GM21367 (cell line): ENCODE measurements at regions not wholly inside any gene's neighbourhood (a gene's known extent, or its start where the extent isn't known, plus 50 kb on each side); places are given as distances from the start of the nearest gene placed in this dataset.

Experiments used
- ATAC-seq: cut with Tn5 transposase; IDR thresholded peaks from one replicate; pipeline ENCODE4 v1.9.1; 2021; ENCODE audit not compliant: unreplicated experiment

DNA sequence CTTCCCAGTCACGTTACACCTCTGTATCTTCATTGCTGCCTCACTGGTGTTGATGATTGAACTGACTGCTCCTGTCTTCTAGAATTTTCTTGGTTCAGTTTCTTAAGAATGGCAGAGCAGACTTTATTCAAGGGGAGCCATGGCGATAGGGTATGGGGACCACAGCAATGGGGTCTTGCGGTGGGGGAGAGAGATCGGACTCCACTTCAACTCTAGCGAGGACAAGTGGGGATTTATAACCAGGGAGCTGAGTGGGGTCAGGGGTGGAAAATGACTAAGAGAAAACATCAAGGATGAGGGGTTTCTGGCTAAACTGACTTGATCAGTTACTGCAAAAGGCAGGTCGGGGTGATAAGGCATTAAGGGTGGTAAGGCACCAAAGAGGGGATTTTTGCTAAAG lies 156.4 kb downstream of the CD83 start:
- no peak for ATAC-seq

DNA sequence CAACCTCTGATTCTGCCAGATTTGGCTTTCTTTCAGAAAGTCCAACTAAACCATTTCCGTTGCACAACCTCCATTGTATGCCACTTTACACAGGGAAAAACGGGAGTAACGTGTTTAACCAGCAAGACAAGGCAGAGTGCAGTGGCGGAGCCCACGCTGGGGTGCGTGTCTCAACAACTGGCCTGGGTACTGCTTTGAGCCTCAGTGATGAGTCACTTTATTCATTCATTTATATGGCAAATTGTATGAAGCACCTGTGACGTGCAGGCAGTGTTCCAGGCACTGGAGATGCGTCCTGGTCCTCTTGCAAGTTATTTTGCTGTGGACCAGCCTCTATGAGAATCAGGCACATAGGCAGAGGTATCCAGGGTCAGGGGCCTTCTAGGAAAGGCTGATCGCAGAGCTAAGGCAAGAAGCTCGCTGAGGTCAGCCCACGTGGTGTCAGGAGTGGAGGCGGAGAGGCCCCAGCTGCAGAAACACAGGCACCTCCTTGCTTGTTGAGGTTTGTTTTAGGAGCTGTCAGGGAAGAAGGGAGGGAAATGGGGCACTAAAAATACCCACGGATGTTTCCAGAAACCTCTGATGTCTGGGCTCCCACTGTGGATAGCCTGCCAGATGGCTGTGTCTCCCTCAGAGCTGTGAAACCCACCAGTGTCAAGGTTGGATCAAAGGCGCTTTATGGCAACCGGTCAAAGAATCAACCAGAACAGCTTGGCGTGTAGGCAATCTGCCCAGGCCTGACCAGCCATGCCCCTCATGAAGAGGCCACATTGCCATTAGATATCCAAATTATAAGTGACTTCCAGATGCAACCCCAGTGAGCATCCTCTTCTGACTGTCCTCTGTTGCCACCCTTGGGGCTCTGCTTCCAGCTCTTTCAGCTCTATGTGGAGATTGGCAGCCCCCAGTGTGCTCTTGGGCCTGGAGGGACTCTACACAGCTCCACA lies 157.2 kb downstream of the CD83 start:
- no peak for ATAC-seq

DNA sequence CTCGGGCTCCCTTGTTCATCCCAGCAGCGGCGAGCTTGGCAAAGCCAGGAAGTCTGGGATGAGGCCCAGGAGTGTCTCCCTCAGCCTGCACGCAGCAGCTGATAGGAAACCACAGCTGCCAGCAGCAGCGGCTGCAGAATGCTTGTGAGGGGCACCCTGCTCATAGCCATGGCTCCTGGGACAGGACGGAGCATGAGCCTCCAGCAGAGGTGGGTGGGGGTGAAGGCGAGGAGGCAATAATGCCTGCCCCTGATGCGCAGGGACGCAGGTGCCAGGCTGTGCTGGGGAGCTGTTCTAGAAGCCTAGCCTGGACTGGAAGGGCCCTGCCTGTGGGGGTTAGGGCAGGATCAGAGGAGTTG lies 157.9 kb downstream of the CD83 start:
- no peak for ATAC-seq

DNA sequence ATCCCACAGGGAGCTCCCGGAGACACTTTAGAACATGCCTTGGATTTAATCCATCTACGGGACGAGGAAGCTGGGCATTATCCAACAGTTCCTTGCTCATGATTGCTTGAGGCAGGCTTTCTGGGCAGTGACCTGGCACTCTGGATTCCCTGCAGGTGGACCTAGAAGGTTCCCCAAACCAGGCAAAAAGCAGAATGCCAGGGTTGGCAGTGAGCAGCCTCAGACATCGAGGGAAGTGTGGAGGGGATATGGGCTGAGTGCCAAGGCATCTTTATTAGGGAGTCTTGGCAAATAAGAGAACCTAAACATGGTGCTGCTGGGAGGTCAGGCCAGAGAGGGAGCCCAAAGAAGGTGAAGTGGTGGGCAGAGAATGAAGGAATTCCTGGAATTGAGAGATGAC lies 158.5 kb downstream of the CD83 start:
- ATAC-seq: no peak

- ATAC-seq: peak; percentile 89
Observed at GRCh38 chr6:14276667-14277404, 159.3 kb downstream of the CD83 start.

GRCh38 chr6:14277405-14277930 lies 159.9 kb downstream of the CD83 start:
- peak; percentile 29 for ATAC-seq

GRCh38 chr6:14278006-14278405 lies 160.4 kb downstream of the CD83 start:
- no peak for ATAC-seq

GRCh38 chr6:14278446-14278845 lies 160.9 kb downstream of the CD83 start:
- no peak for ATAC-seq

DNA sequence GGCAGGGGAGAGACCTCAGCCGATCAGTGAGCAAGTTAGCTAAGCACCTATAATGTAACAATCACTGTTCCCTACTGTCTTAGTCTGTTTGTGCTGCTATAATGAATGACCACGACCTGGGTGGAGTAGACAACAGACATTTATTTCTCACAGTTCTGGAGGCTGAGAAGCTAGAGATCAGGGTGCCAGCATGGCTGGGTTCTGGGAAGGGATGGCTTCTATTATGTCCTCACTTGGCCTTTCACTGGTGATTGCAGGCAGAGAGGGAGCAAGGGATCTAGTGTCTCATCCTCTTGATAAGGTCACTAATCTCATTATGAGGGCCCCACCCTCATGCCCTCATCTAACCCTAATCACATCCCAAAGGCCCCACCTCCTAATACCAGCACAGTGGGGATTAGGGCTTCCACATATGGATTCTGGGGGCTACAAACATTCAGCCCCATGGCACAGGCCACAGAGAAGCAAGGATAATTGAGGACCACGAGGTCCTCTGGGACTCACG lies 162.5 kb downstream of the CD83 start:
- no peak for ATAC-seq

- ATAC-seq: no peak
Observed at GRCh38 chr6:14280766-14281293, 163.3 kb downstream of the CD83 start.

DNA sequence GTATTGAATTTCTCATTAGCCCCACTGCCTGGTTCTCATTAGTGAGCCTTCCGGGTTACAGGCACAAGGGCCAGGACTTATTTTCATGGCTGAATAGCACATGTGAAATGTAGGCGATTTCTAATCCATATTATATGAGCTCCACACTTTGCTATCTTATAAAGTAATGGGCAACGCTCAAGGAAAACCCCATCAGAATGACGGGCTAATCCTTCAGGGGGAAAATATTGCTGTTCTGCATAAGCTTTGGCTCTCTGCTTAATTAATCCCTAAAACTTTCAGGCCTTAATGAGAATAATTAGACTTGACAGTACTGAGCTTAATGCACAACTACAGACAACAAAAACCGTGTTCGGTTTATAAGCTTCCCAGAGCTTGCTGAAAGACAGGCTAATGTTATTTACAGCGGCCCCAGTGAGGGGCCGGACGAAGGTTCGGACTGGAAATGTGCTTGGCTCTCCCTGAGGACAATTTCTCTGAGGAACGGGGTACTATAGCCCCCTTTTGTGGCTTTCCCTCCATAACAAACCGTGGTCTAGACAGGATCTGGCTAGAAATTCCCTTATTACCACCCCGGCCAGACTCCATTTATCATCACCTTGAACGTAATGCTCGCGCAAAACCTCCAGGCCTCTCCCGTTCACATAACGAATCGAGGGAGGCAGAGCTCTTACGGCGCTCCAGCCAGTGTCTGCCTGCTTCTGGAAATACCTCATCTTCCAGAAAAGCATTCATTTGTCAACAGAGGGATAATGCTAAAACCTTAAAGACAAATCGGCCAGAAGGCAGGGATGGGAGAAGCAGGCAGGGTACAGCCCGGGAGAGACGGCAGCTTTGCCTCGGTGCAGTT lies 164.5 kb downstream of the CD83 start:
- ATAC-seq: no peak

DNA sequence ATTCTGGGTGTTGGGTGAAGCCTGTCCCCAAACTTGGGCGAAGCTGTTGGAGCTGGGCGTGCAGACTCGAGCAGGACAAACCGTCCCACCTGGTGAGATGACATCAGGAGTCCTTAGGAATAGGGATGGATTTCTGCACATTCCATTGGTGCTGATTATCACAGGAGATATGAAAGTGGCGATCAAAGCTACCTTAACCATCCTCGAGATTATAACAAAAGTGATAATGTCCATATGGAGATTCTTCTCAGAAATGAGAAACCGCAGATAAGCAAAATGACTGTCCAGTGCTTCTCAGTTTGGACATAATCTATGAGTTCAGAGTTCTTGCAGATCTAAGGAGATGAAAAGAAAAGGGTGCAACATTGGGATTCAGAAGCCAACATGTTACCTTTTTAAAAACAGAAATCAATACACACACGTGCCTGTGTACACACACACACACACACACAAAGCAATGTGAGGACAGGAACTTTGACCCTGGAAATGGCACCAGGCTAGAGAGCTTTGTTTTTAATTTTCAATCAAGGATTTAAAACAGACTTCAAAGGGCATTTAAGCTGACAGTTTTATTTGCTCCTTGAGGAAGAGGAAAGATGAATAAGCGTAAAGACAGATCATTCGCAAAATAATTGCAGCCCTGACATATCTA lies 165.4 kb downstream of the CD83 start:
- ATAC-seq: no peak

DNA sequence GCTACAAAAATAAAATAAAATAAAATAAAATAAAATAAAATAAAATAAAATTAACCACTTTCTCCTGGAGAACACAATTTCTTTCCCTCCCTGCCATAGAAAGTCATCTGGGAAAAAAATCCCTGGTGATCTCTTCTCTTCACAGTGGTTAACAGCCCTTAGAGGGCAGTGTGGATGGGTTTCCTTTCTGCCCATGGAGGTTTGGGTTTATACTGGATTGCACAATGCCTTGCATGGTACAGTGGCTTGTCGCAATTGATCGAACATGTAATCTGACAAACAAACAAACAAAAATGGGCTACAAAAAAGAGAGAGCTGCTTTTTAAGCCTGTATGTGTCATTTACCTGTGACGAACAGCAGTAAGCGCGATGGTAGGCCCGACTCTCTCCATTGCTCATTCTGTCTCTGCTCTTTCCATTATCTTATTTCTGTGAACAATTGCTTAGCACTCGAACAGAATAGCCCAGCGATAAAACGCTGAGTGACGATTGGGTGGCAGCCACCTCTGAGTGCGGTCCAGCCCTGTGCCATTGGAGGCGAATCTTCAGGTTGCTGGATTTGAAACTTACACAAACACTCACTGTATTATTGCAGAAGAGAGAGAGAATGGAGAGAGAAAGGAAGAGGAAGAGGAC lies 166.1 kb downstream of the CD83 start:
- ATAC-seq: no peak

DNA sequence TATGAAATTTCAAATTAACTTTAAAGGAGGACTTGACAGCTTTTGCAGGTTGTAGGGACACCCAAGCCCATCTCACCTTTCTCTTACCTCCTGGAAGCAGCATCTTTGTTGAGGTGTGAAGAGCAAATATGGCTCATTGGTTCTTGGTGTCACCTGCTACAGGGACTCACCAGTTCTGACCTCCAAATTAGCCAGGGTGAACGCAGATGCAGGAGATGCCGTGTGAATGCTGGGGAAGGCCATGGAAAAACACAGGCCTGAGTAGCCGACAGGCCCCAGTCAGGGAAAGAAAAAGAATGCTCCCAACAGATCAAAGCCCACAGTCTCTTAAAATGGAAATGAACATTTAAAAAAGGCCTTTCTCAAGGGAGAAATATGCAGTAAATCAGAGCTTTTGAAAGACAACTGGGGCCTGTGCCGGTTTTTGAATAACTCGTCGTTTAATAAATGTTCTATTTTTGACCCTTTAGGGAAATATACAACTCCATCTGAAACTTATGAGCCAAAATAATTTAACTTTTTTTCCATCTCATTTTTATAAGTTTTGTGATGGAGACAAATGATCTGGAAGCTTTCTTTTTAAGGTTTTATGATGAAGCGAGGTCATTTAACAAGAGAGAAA lies 167.5 kb downstream of the CD83 start:
- no peak for ATAC-seq

- no peak for ATAC-seq
Observed at GRCh38 chr6:14286144-14286543, 168.6 kb downstream of the CD83 start.

- ATAC-seq: no peak
Observed at GRCh38 chr6:14286634-14287428, 169.3 kb downstream of the CD83 start.

DNA sequence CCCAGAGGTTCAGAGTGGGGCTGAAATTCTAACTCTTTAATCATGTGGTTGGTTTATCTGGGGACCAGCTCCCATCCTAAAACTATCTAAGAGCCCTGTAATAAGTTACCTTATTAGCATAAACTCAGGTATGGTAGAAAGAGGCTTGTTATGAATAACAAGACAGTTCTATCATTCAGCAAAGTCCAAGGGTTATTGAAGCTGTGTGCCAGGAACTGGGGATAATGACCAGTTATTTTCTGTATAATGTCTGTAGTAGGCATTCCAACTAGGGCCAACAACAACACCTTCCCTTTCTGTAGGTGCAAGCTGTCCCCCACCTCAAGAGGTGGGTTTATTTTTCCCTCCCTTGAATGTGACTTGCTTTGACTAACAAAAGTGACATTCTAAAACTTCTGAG lies 170.1 kb downstream of the CD83 start:
- no peak for ATAC-seq

DNA sequence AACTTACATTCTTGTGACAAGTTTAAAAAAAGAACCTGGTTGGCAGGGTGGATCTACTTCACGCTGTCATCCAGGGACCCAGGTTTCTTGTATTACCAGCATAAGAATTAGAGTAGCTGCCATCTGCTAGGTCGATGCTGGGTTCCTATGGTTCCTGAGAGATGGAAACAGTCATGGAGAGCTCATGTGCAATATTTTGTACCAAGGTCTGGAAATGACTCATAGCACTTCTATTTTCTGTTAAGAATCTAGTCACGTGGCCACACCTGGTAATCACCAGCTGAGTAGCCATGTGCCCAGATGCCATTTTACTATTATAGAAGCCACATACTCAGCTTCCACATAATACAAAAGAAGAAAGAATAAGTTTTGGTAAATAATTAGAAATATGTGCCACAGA lies 171.3 kb downstream of the CD83 start:
- ATAC-seq: no peak
